KMS-11 (cell line): ENCODE measurements at regions not wholly inside any gene's neighbourhood (a gene's known extent, or its start where the extent isn't known, plus 50 kb on each side); places are given as distances from the start of the nearest gene placed in this dataset.

Experiments
- H2AFZ ChIP-seq: fragments of 200-600 bp; sonication (generic); 2 replicates; pipeline ENCODE4 v1.6.1; 2016; ENCODE audit warnings: antibody characterized with exemption, mixed run types, low read depth
- H3K27ac ChIP-seq: fragments of 200-600 bp; sonication (generic); 2 replicates; pipeline ENCODE4 v1.6.1; 2016; ENCODE audit warnings: mild to moderate bottlenecking, mixed run types
- H3K27me3 ChIP-seq: fragments of 200-600 bp; sonication (generic); 2 replicates; pipeline ENCODE4 v1.6.1; 2017; ENCODE audit warnings: mild to moderate bottlenecking, low read depth, mixed run types, moderate library complexity; ENCODE audit not compliant: insufficient read depth
- H3K36me3 ChIP-seq: fragments of 200-600 bp; sonication (generic); 2 replicates; pipeline ENCODE4 v1.6.1; 2017; ENCODE audit warnings: mild to moderate bottlenecking, mixed run types; ENCODE audit not compliant: insufficient read depth
- H3K4me1 ChIP-seq: fragments of 200-600 bp; sonication (generic); 2 replicates; pipeline ENCODE4 v1.6.1; 2016; ENCODE audit warnings: mild to moderate bottlenecking, low read depth, mixed run types; ENCODE audit not compliant: poor library complexity, severe bottlenecking
- H3K4me2 ChIP-seq: fragments of 200-600 bp; sonication (generic); 2 replicates; pipeline ENCODE4 v1.7.0; 2016; ENCODE audit warnings: mild to moderate bottlenecking, mixed run types
- H3K4me3 ChIP-seq: fragments of 200-600 bp; sonication (generic); IDR thresholded peaks from 2 replicates; pipeline ENCODE4 v1.6.1; 2017; ENCODE audit warnings: low read depth, low read length, mixed read lengths; ENCODE audit not compliant: insufficient read depth
- H3K79me2 ChIP-seq: fragments of 200-600 bp; sonication (generic); 2 replicates; pipeline ENCODE4 v1.6.1; 2016; ENCODE audit warnings: low read depth, mixed run types; ENCODE audit not compliant: insufficient read depth
- H3K9ac ChIP-seq: fragments of 200-600 bp; sonication (generic); 2 replicates; pipeline ENCODE4 v1.6.1; 2016; ENCODE audit warnings: mild to moderate bottlenecking, mixed run types
- H4K20me1 ChIP-seq: fragments of 200-600 bp; sonication (generic); 2 replicates; pipeline ENCODE4 v1.6.1; 2016; ENCODE audit warnings: mild to moderate bottlenecking, mixed run types; ENCODE audit not compliant: insufficient read depth
- TF ChIP-seq, protein P1 (sequence below): fragments of 200-600 bp; sonication (generic); conservative IDR thresholded peaks from 2 replicates; pipeline ENCODE4 v1.6.1; 2017; ENCODE audit warnings: low read depth, mild to moderate bottlenecking, antibody characterized with exemption, low read length, moderate library complexity, mixed read lengths

DNA sequence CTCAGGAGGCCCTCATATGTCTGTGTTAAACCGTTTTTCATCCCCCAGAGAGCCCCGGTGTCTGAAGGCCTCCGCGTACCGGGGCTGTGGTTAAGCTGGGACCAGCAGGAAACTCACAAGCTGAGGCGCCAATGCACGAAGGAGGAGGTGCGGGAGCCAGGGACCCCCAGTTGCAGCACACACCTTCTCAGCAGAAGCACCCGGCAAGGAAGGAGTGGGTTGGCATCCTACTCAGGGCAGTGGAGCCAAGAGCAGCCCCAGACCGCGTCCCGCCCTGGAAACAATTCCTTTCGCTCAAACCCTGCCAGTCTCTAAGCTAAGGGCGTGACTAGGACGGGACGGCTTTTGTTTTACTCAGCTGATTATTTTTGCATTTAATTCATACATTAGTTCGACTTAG, 726.9 kb downstream of the BRD1 start:
- Histone ChIP-seq H3K4me2 (no peak overlapping the region), H4K20me1 (no peaks in the 10 kb centered on the region), H3K36me3 (no peaks in the 10 kb centered on the region), H3K79me2 (no peaks in the 10 kb centered on the region), H3K9ac (no peak overlapping the region), H3K4me1 (no peaks in the 10 kb centered on the region), H3K27ac (no peak overlapping the region), H3K4me3 (no peak overlapping the region), H2AFZ (no peak overlapping the region), H3K27me3 (no peaks in the 10 kb centered on the region; the same call in 1 of the 2 replicates)
- TF ChIP-seq, protein P1, sequence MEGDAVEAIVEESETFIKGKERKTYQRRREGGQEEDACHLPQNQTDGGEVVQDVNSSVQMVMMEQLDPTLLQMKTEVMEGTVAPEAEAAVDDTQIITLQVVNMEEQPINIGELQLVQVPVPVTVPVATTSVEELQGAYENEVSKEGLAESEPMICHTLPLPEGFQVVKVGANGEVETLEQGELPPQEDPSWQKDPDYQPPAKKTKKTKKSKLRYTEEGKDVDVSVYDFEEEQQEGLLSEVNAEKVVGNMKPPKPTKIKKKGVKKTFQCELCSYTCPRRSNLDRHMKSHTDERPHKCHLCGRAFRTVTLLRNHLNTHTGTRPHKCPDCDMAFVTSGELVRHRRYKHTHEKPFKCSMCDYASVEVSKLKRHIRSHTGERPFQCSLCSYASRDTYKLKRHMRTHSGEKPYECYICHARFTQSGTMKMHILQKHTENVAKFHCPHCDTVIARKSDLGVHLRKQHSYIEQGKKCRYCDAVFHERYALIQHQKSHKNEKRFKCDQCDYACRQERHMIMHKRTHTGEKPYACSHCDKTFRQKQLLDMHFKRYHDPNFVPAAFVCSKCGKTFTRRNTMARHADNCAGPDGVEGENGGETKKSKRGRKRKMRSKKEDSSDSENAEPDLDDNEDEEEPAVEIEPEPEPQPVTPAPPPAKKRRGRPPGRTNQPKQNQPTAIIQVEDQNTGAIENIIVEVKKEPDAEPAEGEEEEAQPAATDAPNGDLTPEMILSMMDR: no peak

DNA sequence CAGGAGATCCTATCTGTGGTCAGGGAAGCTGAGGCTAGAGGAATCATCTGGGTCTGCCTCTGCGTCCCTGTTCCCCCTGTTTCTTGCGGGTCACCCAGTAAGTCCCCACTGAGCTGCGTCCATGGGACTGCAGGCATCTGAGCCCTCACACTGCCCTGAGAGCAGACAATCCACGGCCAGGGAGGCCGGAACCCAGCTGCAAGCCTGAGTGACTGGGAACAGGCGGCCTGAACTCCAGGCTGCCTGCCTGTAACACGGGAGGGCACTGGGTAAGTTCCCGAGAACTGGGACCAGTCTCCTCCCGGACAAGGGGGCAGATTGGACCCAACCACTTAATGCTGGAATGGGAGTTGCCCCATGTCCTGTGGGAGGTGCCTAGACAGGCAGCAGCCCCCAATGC, 727.4 kb downstream of the BRD1 start:
- Histone ChIP-seq H3K27me3 (no peaks in the 10 kb centered on the region; the same call in 1 of the 2 replicates), H3K4me2 (no peak overlapping the region), H3K27ac (no peak overlapping the region), H3K4me1 (no peaks in the 10 kb centered on the region), H3K36me3 (no peaks in the 10 kb centered on the region), H3K9ac (no peak overlapping the region), H2AFZ (no peak overlapping the region), H3K79me2 (no peaks in the 10 kb centered on the region), H3K4me3 (no peak overlapping the region), H4K20me1 (no peaks in the 10 kb centered on the region)
- TF ChIP-seq, protein P1: no peak

DNA sequence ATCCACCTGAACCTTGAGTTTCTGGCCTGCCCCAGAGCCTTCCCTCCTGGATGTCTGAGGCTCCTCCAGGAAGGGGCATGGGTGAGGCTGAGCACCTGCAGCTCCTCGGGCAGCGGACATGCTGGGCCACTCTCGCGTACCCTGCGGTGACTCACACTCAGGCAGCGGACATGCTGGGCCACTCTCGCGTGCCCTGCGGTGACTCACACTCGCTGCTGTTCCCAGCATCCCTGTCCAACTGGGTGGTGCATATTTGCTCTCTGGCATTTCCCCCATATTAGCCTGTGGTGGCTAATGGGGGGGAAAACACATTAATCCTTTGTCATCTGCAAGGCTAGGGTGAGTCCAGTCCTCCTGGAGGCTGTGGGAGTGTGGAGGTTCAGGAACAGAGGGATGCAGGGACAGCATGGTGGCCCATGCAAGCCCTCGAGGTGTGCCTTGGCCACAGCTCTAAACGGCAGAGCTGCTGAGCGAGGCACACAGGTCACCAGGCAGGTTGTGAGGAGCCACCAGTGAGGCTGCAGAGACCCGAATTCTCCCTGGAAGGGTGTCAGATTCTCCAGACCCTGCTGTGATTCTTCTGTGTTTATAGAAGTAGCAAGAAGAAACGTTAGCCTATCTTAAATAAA, 728.1 kb downstream of the BRD1 start:
- TF ChIP-seq, protein P1: no peak

DNA sequence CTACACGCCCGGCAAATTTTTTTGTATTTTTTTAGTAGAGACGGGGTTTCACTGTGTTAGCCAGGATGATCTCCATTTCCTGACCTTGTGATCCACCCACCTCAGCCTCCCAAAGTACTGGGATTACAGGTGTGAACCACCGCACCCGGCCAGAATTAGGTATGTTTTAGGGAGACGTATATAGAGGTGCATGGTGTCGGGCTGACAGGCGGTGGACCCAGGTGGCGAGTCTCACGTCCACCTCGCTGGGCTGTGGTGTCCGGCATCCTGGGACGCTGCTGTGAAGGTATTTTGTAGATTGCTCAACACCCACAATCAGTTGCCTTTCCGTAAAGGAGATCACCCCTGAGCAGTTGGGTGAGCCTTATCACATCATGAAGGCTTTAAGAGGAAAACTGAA, 728.6 kb downstream of the BRD1 start:
- Histone ChIP-seq H3K4me3 (no peak overlapping the region), H3K36me3 (no peaks in the 10 kb centered on the region), H3K4me1 (no peaks in the 10 kb centered on the region), H3K79me2 (no peaks in the 10 kb centered on the region), H3K27me3 (no peaks in the 10 kb centered on the region; the same call in 1 of the 2 replicates), H3K4me2 (no peak overlapping the region), H2AFZ (no peak overlapping the region), H3K9ac (no peak overlapping the region), H4K20me1 (no peaks in the 10 kb centered on the region), H3K27ac (no peak overlapping the region)
- TF ChIP-seq, protein P1: no peak

More for the DNA sequence above, 728.1 kb downstream of the BRD1 start:
- H3K27ac ChIP-seq: no peak overlapping the region
- no peaks in the 10 kb centered on the region for H3K36me3 ChIP-seq
- H3K4me1 ChIP-seq: no peaks in the 10 kb centered on the region
- H3K4me2 ChIP-seq: no peak overlapping the region
- no peak overlapping the region for H3K9ac ChIP-seq
- no peaks in the 10 kb centered on the region for H4K20me1 ChIP-seq
- H3K4me3 ChIP-seq: no peak overlapping the region
- H3K27me3 ChIP-seq: no peaks in the 10 kb centered on the region; the same call in 1 of the 2 replicates
- H3K79me2 ChIP-seq: no peaks in the 10 kb centered on the region
- H2AFZ ChIP-seq: no peak overlapping the region
